Vagina (tissue), 2 donors: ENCODE measurements at regions not wholly inside any gene's neighbourhood (a gene's known extent, or its start where the extent isn't known, plus 50 kb on each side); places are given as distances from the start of the nearest gene placed in this dataset.

Experiments used
- DNase-seq, 2 donors: peaks; one replicate each; pipeline ENCODE4 v3.0.0-alpha.2; 2017; ENCODE audit errors: extremely low spot score in 2 of 2
- H3K27ac ChIP-seq: fragments of 200-600 bp; sonication (generic); one replicate; pipeline ENCODE4 v1.5.1; 2019
- H3K27me3 ChIP-seq: fragments of 200-600 bp; sonication (generic); one replicate; pipeline ENCODE4 v1.5.1; 2019
- H3K36me3 ChIP-seq, 2 donors: fragments of 200-600 bp; sonication (generic); one replicate each; pipeline ENCODE4 v1.5.1; 2017 to 2019
- H3K4me1 ChIP-seq: fragments of 200-600 bp; sonication (generic); one replicate; pipeline ENCODE4 v1.5.1; 2019
- H3K4me3 ChIP-seq, 2 donors: fragments of 200-600 bp; sonication (generic); 1 replicate in 1 of 2; 2 replicates in 1 of 2; pipeline ENCODE4 v1.5.1; 2016 to 2019
- H3K9me3 ChIP-seq: fragments of 200-600 bp; sonication (generic); one replicate; pipeline ENCODE4 v1.5.1; 2019
- CTCF ChIP-seq, 3 experiments: fragments of 450-650 bp in 2 of 3; fragments of 200-600 bp in 1 of 3; sonication (generic) in 1 of 3; IDR thresholded peaks; one replicate each; pipeline ENCODE4 v1.5.1; 2017 to 2019; ENCODE audit warnings: antibody characterized with exemption in 3 of 3, mild to moderate bottlenecking in 2 of 3, moderate library complexity in 2 of 3
- POLR2A ChIP-seq, 2 donors: fragments of 450-650 bp; IDR thresholded peaks; one replicate each; pipeline ENCODE4 v1.6.1; 2017; ENCODE audit warnings: antibody characterized with exemption in 2 of 2, mild to moderate bottlenecking in 2 of 2, moderate library complexity in 2 of 2
- POLR2AphosphoS5 ChIP-seq, 2 donors: sonication (generic); formaldehyde crosslinking; IDR thresholded peaks; one replicate each; pipeline ENCODE4 v1.9.0; 2017; ENCODE audit warnings: antibody characterized with exemption in 2 of 2, mild to moderate bottlenecking in 2 of 2, low read depth in 1 of 2; ENCODE audit not compliant: insufficient read depth in 1 of 2
- intact Hi-C: fragments of 100-400 bp; cut with DNase I; formaldehyde crosslinking; loops from one replicate; pipeline ENCODE4 v1.15.1; 2023

GRCh38 chr2:225867071-225867470 lies 467.6 kb downstream of the NYAP2 start:
- Histone ChIP-seq H3K9me3 (no peaks in the 10 kb centered on the region), H3K36me3 (no peaks in the 10 kb centered on the region), H3K4me3 (no peak overlapping the region), H3K27ac (no peak overlapping the region), H3K27me3 (no peaks in the 10 kb centered on the region), H3K4me1 (no peaks in the 10 kb centered on the region)
- intact Hi-C loops: no loop called here
- no peak for DNase-seq
- TF ChIP-seq POLR2AphosphoS5 (IDR thresholded peaks at IDR 0.05; ENCODE audit: insufficient read depth in 1 of 2, low read depth in 1 of 2): no peak
- no peak for TF ChIP-seq POLR2A (IDR thresholded peaks at IDR 0.05)
- no peak for TF ChIP-seq CTCF (IDR thresholded peaks at IDR 0.05)

DNA sequence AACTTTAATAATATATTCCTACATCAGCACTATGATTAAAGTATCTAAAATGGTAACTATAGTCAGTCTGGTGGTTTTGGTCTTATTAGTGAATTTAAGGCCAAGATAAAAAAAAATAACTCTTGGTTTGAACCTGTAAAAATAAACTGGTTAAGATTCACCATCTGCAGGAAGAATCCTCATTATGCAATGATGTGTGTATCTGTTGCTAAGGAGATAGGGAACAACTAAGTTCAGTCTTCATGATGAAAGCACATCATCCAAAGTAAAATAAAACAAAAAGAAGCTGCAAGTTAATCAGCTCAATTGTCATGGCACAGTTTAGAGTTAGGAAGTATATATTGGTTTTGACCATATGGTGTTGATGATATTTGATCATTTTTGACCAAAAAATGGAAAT lies 466.0 kb downstream of the NYAP2 start:
- Histone ChIP-seq H3K27me3 (no peaks in the 10 kb centered on the region), H3K36me3 (no peaks in the 10 kb centered on the region), H3K9me3 (no peaks in the 10 kb centered on the region), H3K4me3 (no peak overlapping the region), H3K27ac (no peak overlapping the region), H3K4me1 (no peaks in the 10 kb centered on the region)
- intact Hi-C loops: no loop called here
- no peak for DNase-seq
- TF ChIP-seq POLR2AphosphoS5 (IDR thresholded peaks at IDR 0.05; ENCODE audit: insufficient read depth in 1 of 2, low read depth in 1 of 2): no peak
- TF ChIP-seq POLR2A (IDR thresholded peaks at IDR 0.05): no peak
- TF ChIP-seq CTCF (IDR thresholded peaks at IDR 0.05): no peak

- H3K4me3 ChIP-seq: no peak overlapping the region
- no peak for DNase-seq
- H3K9me3 ChIP-seq: no peaks in the 10 kb centered on the region
- intact Hi-C loops: no loop called here
- no peaks in the 10 kb centered on the region for H3K27me3 ChIP-seq
- H3K36me3 ChIP-seq: no peaks in the 10 kb centered on the region
- no peak for TF ChIP-seq POLR2A (IDR thresholded peaks at IDR 0.05)
- TF ChIP-seq CTCF (IDR thresholded peaks at IDR 0.05): no peak
- TF ChIP-seq POLR2AphosphoS5 (IDR thresholded peaks at IDR 0.05; ENCODE audit: insufficient read depth in 1 of 2, low read depth in 1 of 2): no peak
- no peaks in the 10 kb centered on the region for H3K4me1 ChIP-seq
- no peak overlapping the region for H3K27ac ChIP-seq
Observed at GRCh38 chr2:225864394-225864793, 464.9 kb downstream of the NYAP2 start.

GRCh38 chr2:225842939-225843338 lies 443.4 kb downstream of the NYAP2 start:
- H3K27ac ChIP-seq: no peak overlapping the region

DNA sequence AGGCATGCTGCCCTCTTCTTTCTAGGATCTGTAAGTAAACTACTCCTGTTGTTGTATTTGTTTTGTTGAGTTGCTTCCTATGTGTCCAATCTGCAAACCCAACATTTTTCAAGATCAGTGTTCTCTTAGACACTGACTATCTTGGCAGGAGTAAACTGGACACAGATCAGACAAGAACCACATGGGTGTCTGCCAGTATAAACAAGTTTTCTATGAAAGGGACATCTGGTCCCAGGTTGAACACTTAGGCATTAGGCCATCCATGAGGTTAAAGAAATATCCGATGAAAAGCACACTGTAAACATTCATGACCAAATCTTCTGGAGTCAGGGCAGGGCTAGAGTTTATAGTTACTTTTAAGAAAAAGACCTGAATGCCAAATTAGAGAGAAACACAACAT lies 441.8 kb downstream of the NYAP2 start:
- Histone ChIP-seq H3K4me3 (no peak overlapping the region), H3K36me3 (no peaks in the 10 kb centered on the region), H3K9me3 (no peaks in the 10 kb centered on the region), H3K27me3 (no peaks in the 10 kb centered on the region), H3K27ac (peak overlapping the region; percentile 12), H3K4me1 (peaks cover 17% of the 10 kb centered on the region)
- intact Hi-C loops: loop anchor here (10.0 kb wide), 1 partner anchor 1593 kb away; no protein-coding TSS in a partner anchor
- no peak for DNase-seq
- no peak for TF ChIP-seq CTCF (IDR thresholded peaks at IDR 0.05)
- no peak for TF ChIP-seq POLR2A (IDR thresholded peaks at IDR 0.05)
- TF ChIP-seq POLR2AphosphoS5 (IDR thresholded peaks at IDR 0.05; ENCODE audit: insufficient read depth in 1 of 2, low read depth in 1 of 2): no peak

More at GRCh38 chr2:225842939-225843338, 443.4 kb downstream of the NYAP2 start:
- no peak overlapping the region for H3K4me3 ChIP-seq
- no peaks in the 10 kb centered on the region for H3K36me3 ChIP-seq
- H3K4me1 ChIP-seq: peaks cover 17% of the 10 kb centered on the region
- H3K9me3 ChIP-seq: no peaks in the 10 kb centered on the region
- TF ChIP-seq POLR2A (IDR thresholded peaks at IDR 0.05): no peak
- TF ChIP-seq POLR2AphosphoS5 (IDR thresholded peaks at IDR 0.05; ENCODE audit: insufficient read depth in 1 of 2, low read depth in 1 of 2): peak; percentile 26 to 62
- intact Hi-C loops: loop anchor here (10.0 kb wide), 1 partner anchor 1592 kb away; no protein-coding TSS in a partner anchor
- DNase-seq: no peak
- no peaks in the 10 kb centered on the region for H3K27me3 ChIP-seq
